Stomach (tissue), 4 donors: ENCODE measurements at regions not wholly inside any gene's neighbourhood (a gene's known extent, or its start where the extent isn't known, plus 50 kb on each side); places are given as distances from the start of the nearest gene placed in this dataset.
"Not testable (repeated sequence)": the region's sequence is repeated elsewhere in the genome, so short reads cannot be mapped to it uniquely, and the experiment has no call there.

Source experiments
- EP300 ChIP-seq: sonication (generic); formaldehyde crosslinking; IDR thresholded peaks from one replicate; pipeline ENCODE4 v1.6.1; 2017; ENCODE audit warnings: antibody characterized with exemption
- POLR2A ChIP-seq, 4 donors: fragments of 450-650 bp; IDR thresholded peaks; one replicate each; pipeline ENCODE4 v1.6.1; 2016; ENCODE audit warnings: antibody characterized with exemption in 4 of 4, control low read depth in 2 of 4, mild to moderate bottlenecking in 1 of 4, moderate library complexity in 1 of 4
- POLR2AphosphoS5 ChIP-seq, 3 donors: sonication (generic); formaldehyde crosslinking; IDR thresholded peaks; one replicate each; pipeline ENCODE4 v1.6.1; 2016; ENCODE audit warnings: antibody characterized with exemption in 3 of 3
- TF ChIP-seq, protein P1 (sequence below), 7 experiments: fragments of 450-650 bp in 4 of 7; fragments of 200-600 bp in 3 of 7; sonication (generic) in 3 of 7; IDR thresholded peaks; one replicate each; pipeline ENCODE4 v1.5.1; 2016 to 2019; ENCODE audit warnings: antibody characterized with exemption in 7 of 7, control low read depth in 2 of 7, mild to moderate bottlenecking in 1 of 7

GRCh38 chr11:22528612-22529429, 96.8 kb downstream of the FANCF start:
- TF ChIP-seq POLR2A (IDR thresholded peaks at IDR 0.05); POLR2AphosphoS5 (IDR thresholded peaks at IDR 0.05); EP300: not testable (repeated sequence)
- TF ChIP-seq, protein P1, sequence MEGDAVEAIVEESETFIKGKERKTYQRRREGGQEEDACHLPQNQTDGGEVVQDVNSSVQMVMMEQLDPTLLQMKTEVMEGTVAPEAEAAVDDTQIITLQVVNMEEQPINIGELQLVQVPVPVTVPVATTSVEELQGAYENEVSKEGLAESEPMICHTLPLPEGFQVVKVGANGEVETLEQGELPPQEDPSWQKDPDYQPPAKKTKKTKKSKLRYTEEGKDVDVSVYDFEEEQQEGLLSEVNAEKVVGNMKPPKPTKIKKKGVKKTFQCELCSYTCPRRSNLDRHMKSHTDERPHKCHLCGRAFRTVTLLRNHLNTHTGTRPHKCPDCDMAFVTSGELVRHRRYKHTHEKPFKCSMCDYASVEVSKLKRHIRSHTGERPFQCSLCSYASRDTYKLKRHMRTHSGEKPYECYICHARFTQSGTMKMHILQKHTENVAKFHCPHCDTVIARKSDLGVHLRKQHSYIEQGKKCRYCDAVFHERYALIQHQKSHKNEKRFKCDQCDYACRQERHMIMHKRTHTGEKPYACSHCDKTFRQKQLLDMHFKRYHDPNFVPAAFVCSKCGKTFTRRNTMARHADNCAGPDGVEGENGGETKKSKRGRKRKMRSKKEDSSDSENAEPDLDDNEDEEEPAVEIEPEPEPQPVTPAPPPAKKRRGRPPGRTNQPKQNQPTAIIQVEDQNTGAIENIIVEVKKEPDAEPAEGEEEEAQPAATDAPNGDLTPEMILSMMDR (IDR thresholded peaks at IDR 0.05), result not testable (repeated sequence)
